CD14-positive monocyte (primary cell): ENCODE measurements at regions not wholly inside any gene's neighbourhood (a gene's known extent, or its start where the extent isn't known, plus 50 kb on each side); places are given as distances from the start of the nearest gene placed in this dataset.

Source experiments
- DNase-seq, 3 donors: peaks; one replicate each; pipeline ENCODE4 v3.0.0-alpha.2; 2011 to 2022
- H2AFZ ChIP-seq: 2 replicates; pipeline ENCODE4 v1.6.0; 2012; ENCODE audit warnings: mild to moderate bottlenecking, low read depth, low read length, inconsistent platforms; ENCODE audit not compliant: insufficient read depth, poor library complexity, severe bottlenecking
- H3K27ac ChIP-seq, 2 donors: 1 replicate in 1 of 2; 2 replicates in 1 of 2; pipeline ENCODE4 v1.5.1; 2012 to 2013; ENCODE audit warnings: low read length in 2 of 2, control low read depth in 1 of 2, inconsistent platforms in 1 of 2, low read depth in 1 of 2, mild to moderate bottlenecking in 1 of 2
- H3K27me3 ChIP-seq, 2 donors: one replicate each; pipeline versions ENCODE4 v1.6.0 to v1.6.1; 2011 to 2013; ENCODE audit warnings: low read length in 2 of 2; ENCODE audit not compliant: control insufficient read depth in 2 of 2, insufficient read depth in 2 of 2
- H3K36me3 ChIP-seq, 2 donors: replicated peaks in 1 of 2; 1 replicate in 1 of 2; 2 replicates in 1 of 2; pipeline versions ENCODE4 v1.5.1 to v1.6.1; 2012 to 2013; ENCODE audit warnings: low read length in 2 of 2, control low read depth in 1 of 2, inconsistent platforms in 1 of 2, mild to moderate bottlenecking in 1 of 2; ENCODE audit not compliant: insufficient read depth in 2 of 2, control insufficient read depth in 1 of 2
- H3K4me1 ChIP-seq, 2 donors: 1 replicate in 1 of 2; 2 replicates in 1 of 2; pipeline versions ENCODE4 v1.5.1 to v1.6.1; 2012 to 2013; ENCODE audit warnings: low read length in 2 of 2, control low read depth in 1 of 2, inconsistent platforms in 1 of 2, mild to moderate bottlenecking in 1 of 2, moderate library complexity in 1 of 2; ENCODE audit not compliant: insufficient read depth in 2 of 2, control insufficient read depth in 1 of 2
- H3K4me2 ChIP-seq: replicated peaks from 2 replicates; pipeline ENCODE3; 2012; ENCODE audit warnings: low read length, moderate library complexity, mild to moderate bottlenecking; ENCODE audit not compliant: poor library complexity, severe bottlenecking; ENCODE audit errors: extremely low read depth
- H3K4me3 ChIP-seq, 3 experiments: fragments of 200-600 bp in 1 of 3; sonication (generic) in 1 of 3; replicated peaks in 1 of 3; 1 replicate in 2 of 3; 2 replicates in 1 of 3; pipeline ENCODE4 v1.5.1; 2011 to 2013; ENCODE audit warnings: low read length in 3 of 3, mild to moderate bottlenecking in 3 of 3, control low read depth in 2 of 3, low read depth in 2 of 3, inconsistent platforms in 1 of 3, moderate library complexity in 1 of 3
- H3K79me2 ChIP-seq: 2 replicates; pipeline ENCODE4 v1.6.0; 2012; ENCODE audit warnings: mild to moderate bottlenecking, control low read depth, inconsistent platforms, low read length, moderate library complexity; ENCODE audit not compliant: insufficient read depth
- H3K9ac ChIP-seq: 2 replicates; pipeline ENCODE4 v1.6.0; 2017; ENCODE audit warnings: low read length, mild to moderate bottlenecking; ENCODE audit not compliant: insufficient read depth, poor library complexity, severe bottlenecking
- H3K9me3 ChIP-seq, 2 donors: replicated peaks in 1 of 2; 1 replicate in 1 of 2; 2 replicates in 1 of 2; pipeline versions ENCODE4 v1.5.1 to v1.6.1; 2012 to 2013; ENCODE audit warnings: low read length in 2 of 2, control low read depth in 1 of 2; ENCODE audit not compliant: control insufficient read depth in 1 of 2, insufficient read depth in 1 of 2
- H4K20me1 ChIP-seq: 2 replicates; pipeline ENCODE4 v1.6.0; 2012; ENCODE audit warnings: mild to moderate bottlenecking, low read length, control low read depth, moderate library complexity; ENCODE audit not compliant: insufficient read depth
- H3K27ac Mint-ChIP-seq, 7 donors: one replicate each; pipeline ENCODE4 v1.8.0; 2020; ENCODE audit warnings: mild to moderate bottlenecking in 7 of 7, mixed read lengths in 7 of 7, moderate library complexity in 6 of 7, inconsistent platforms in 2 of 7
- H3K27me3 Mint-ChIP-seq, 3 donors: one replicate each; pipeline ENCODE4 v1.8.0; 2021 to 2022; ENCODE audit warnings: low read depth in 3 of 3, mild to moderate bottlenecking in 3 of 3, mixed read lengths in 3 of 3, moderate library complexity in 3 of 3, inconsistent platforms in 1 of 3
- H3K36me3 Mint-ChIP-seq, 2 donors: one replicate each; pipeline ENCODE4 v1.8.0; 2020; ENCODE audit warnings: mixed read lengths in 2 of 2, inconsistent platforms in 1 of 2, mild to moderate bottlenecking in 1 of 2
- H3K4me1 Mint-ChIP-seq: one replicate; pipeline ENCODE4 v1.8.0; 2020; ENCODE audit warnings: mild to moderate bottlenecking, mixed read lengths
- H3K4me3 Mint-ChIP-seq, 2 donors: one replicate each; pipeline ENCODE4 v1.8.0; 2020; ENCODE audit warnings: mild to moderate bottlenecking in 2 of 2, mixed read lengths in 2 of 2, moderate library complexity in 1 of 2
- H3K9me3 Mint-ChIP-seq, 7 donors: one replicate each; pipeline ENCODE4 v1.8.0; 2020 to 2022; ENCODE audit warnings: mixed read lengths in 7 of 7, mild to moderate bottlenecking in 6 of 7, moderate library complexity in 6 of 7, inconsistent platforms in 2 of 7
- CTCF ChIP-seq: fragments of 200-600 bp; IDR thresholded peaks from one replicate; pipeline ENCODE4 v1.8.0; 2022; ENCODE audit warnings: antibody characterized with exemption, mild to moderate bottlenecking
- WGBS: methylation state at CpG from one replicate; pipeline ENCODE4 v1.1.5; 2013; ENCODE audit warnings: missing lambda C conversion rate; ENCODE audit not compliant: insufficient coverage; 5-methylcytosine and 5-hydroxymethylcytosine counted together
- intact Hi-C, 2 donors: fragments of 100-400 bp; cut with micrococcal nuclease; formaldehyde crosslinking; loops; one replicate each; pipeline versions ENCODE4 v1.15.0 to v1.15.1; 2023

- H2AFZ ChIP-seq: no peak overlapping the region
- no peak overlapping the region for H3K27ac ChIP-seq
- Mint-ChIP-seq H3K27ac (no peak overlapping the region), H3K4me3 (no peak overlapping the region), H3K9me3 (peaks cover 0 to 5% (median 3%) of the 10 kb centered on the region in 7 donors), H3K4me1 (no peaks in the 10 kb centered on the region), H3K27me3 (peaks cover 0 to 2% (median 0%) of the 10 kb centered on the region in 3 donors), H3K36me3 (no peaks in the 10 kb centered on the region)
- no peaks in the 10 kb centered on the region for H3K79me2 ChIP-seq
- H3K4me2 ChIP-seq: no peak overlapping the region
- intact Hi-C loops: no loop called here
- DNase-seq: no peak
- H3K36me3 ChIP-seq: no peaks in the 10 kb centered on the region
- H3K27me3 ChIP-seq: no peaks in the 10 kb centered on the region
- H4K20me1 ChIP-seq: no peaks in the 10 kb centered on the region
- no peak overlapping the region for H3K4me3 ChIP-seq
- H3K4me1 ChIP-seq: no peaks in the 10 kb centered on the region
- no peaks in the 10 kb centered on the region for H3K9me3 ChIP-seq
- 100% methylated on average over 2 of the region's 3 CpGs for WGBS
- TF ChIP-seq CTCF: no peak
- H3K9ac ChIP-seq: no peak overlapping the region
Observed at GRCh38 chr2:66843847-66844246, 408.9 kb downstream of the MEIS1 start.

- Histone ChIP-seq H3K27ac (no peak overlapping the region), H3K4me2 (no peak overlapping the region), H3K4me1 (no peaks in the 10 kb centered on the region), H2AFZ (no peak overlapping the region), H3K9ac (no peak overlapping the region), H3K79me2 (no peaks in the 10 kb centered on the region), H3K9me3 (no peaks in the 10 kb centered on the region), H3K4me3 (no peak overlapping the region), H3K27me3 (no peaks in the 10 kb centered on the region), H4K20me1 (no peaks in the 10 kb centered on the region), H3K36me3 (no peaks in the 10 kb centered on the region)
- no peak for DNase-seq
- no peak overlapping the region for H3K4me3 Mint-ChIP-seq
- peaks cover 0 to 2% (median 2%) of the 10 kb centered on the region in 3 donors for H3K27me3 Mint-ChIP-seq
- no peaks in the 10 kb centered on the region for H3K36me3 Mint-ChIP-seq
- no peak for TF ChIP-seq CTCF
- no peak overlapping the region for H3K27ac Mint-ChIP-seq
- H3K4me1 Mint-ChIP-seq: no peaks in the 10 kb centered on the region
- no CpG with 5 or more reads among the region's 2 CpGs for WGBS
- intact Hi-C loops: no loop called here
- peaks cover 0 to 4% (median 3%) of the 10 kb centered on the region in 7 donors for H3K9me3 Mint-ChIP-seq
Observed at GRCh38 chr2:66845307-66845706, 410.4 kb downstream of the MEIS1 start.
